K562 (cell line): ENCODE measurements at regions not wholly inside any gene's neighbourhood (a gene's known extent, or its start where the extent isn't known, plus 50 kb on each side); places are given as distances from the start of the nearest gene placed in this dataset.

Experiments
- ATAC-seq: fragments of 200-7000 bp; cut with Tn5 transposase; 3 replicates; pipeline ENCODE4 v1.9.1; 2020; ENCODE audit warnings: moderate library complexity
- BruUV-seq: library from RNA; stranded (reverse); fragments of 400-500 nt; replicated peaks from 2 replicates; lab custom pipeline; 2021; lab: Mats Ljungman, UMichigan
- CTCF ChIA-PET: fragments of 300-600 bp; formaldehyde crosslinking; extraction: SDS; loops from one replicate; lab custom pipeline; 2021; ENCODE audit warnings: low intra/inter-chr PET ratio; lab: Yijun Ruan, JAX
- POLR2A ChIA-PET: fragments of 300-600, 350-650 bp; sonication (Branson Sonifier 250); formaldehyde crosslinking; extraction: SDS; loops from one replicate; lab custom pipeline; 2021; ENCODE audit warnings: antibody characterized with exemption, inconsistent platforms; lab: Yijun Ruan, JAX
- DNase-seq, 4 experiments: peaks; one replicate each; pipeline versions ENCODE4 v3.0.0 to v3.0.0-alpha.2; 2011 to 2018; ENCODE audit warnings: low spot score in 3 of 4, mixed read lengths in 3 of 4; ENCODE audit errors: extremely low read depth in 1 of 4
- FAIRE-seq: peaks from 2 replicates; lab custom pipeline; 2011; peaks lifted over from hg19 to GRCh38; lab: Jason Lieb, UNC
- H2AFZ ChIP-seq: 2 replicates; pipeline ENCODE4 v1.6.0; 2011; ENCODE audit warnings: low read depth, low read length, control low read depth, inconsistent platforms
- H3K27ac ChIP-seq: fragments of 200-600 bp; 3 replicates; pipeline ENCODE4 v1.8.0; 2011; ENCODE audit warnings: low read depth, mild to moderate bottlenecking, control low read depth, inconsistent platforms, low read length, moderate library complexity, mixed read lengths; ENCODE audit errors: extremely low read depth
- H3K27me3 ChIP-seq, 2 experiments: fragments of 300-600 bp in 1 of 2; 2 replicates in 1 of 2; 3 replicates in 1 of 2; pipeline versions ENCODE4 v1.6.0 to v1.8.0; 2011; ENCODE audit warnings: inconsistent platforms in 2 of 2, low read length in 2 of 2, mild to moderate bottlenecking in 1 of 2, mixed read lengths in 1 of 2, moderate library complexity in 1 of 2; ENCODE audit not compliant: control insufficient read depth in 2 of 2, insufficient read depth in 2 of 2
- H3K36me3 ChIP-seq: fragments of 300-600 bp; 3 replicates; pipeline ENCODE4 v1.8.0; 2011; ENCODE audit warnings: mild to moderate bottlenecking, low read length, inconsistent platforms; ENCODE audit not compliant: control insufficient read depth, insufficient read depth
- H3K4me1 ChIP-seq, 2 experiments: fragments of 200-600 bp in 1 of 2; replicated peaks in 1 of 2; 2 replicates in 1 of 2; 3 replicates in 1 of 2; pipeline versions ENCODE4 v1.5.1 to v1.8.0; 2011; ENCODE audit warnings: inconsistent platforms in 2 of 2, low read length in 2 of 2, mild to moderate bottlenecking in 1 of 2, mixed read lengths in 1 of 2, moderate library complexity in 1 of 2; ENCODE audit not compliant: control insufficient read depth in 2 of 2, insufficient read depth in 2 of 2
- H3K4me2 ChIP-seq: 2 replicates; pipeline ENCODE4 v1.6.1; 2011; ENCODE audit warnings: low read length, control low read depth, inconsistent platforms, mixed read lengths; ENCODE audit not compliant: insufficient read depth
- H3K4me3 ChIP-seq: fragments of 200-600 bp; sonication (generic), shearing (Covaris generic); 2 replicates; pipeline ENCODE4 v1.5.1; 2016; ENCODE audit warnings: control low read depth, inconsistent platforms
- H3K79me2 ChIP-seq: fragments of 200-600 bp; 3 replicates; pipeline ENCODE4 v1.8.0; 2011; ENCODE audit warnings: low read length, inconsistent platforms; ENCODE audit not compliant: control insufficient read depth, insufficient read depth
- H3K9ac ChIP-seq, 2 experiments: 2 replicates each; pipeline versions ENCODE4 v1.6.0 to v1.6.1; 2011; ENCODE audit warnings: low read depth in 2 of 2, low read length in 2 of 2, control low read depth in 1 of 2, inconsistent platforms in 1 of 2, mild to moderate bottlenecking in 1 of 2, mixed read lengths in 1 of 2; ENCODE audit not compliant: insufficient read depth in 1 of 2
- H3K9me1 ChIP-seq: one replicate; pipeline ENCODE4 v1.6.0; 2011; ENCODE audit warnings: inconsistent platforms, mild to moderate bottlenecking, low read length, moderate library complexity; ENCODE audit not compliant: control insufficient read depth, insufficient read depth
- H3K9me3 ChIP-seq: replicated peaks from 2 replicates; pipeline ENCODE4 v1.5.1; 2011; ENCODE audit warnings: low read depth, low read length, inconsistent platforms; ENCODE audit not compliant: control insufficient read depth, insufficient read depth
- H4K20me1 ChIP-seq: replicated peaks from 2 replicates; pipeline ENCODE4 v1.6.1; 2011; ENCODE audit warnings: low read length, inconsistent platforms, mixed read lengths; ENCODE audit not compliant: control insufficient read depth, insufficient read depth
- EP400 ChIP-seq: fragments of 450-650 bp; IDR thresholded peaks from 2 replicates; pipeline ENCODE4 v1.6.1; 2017; ENCODE audit warnings: antibody characterized with exemption, mild to moderate bottlenecking, moderate library complexity
- HNRNPLL ChIP-seq: fragments of 200-400 bp; formaldehyde crosslinking; IDR thresholded peaks from 2 replicates; pipeline ENCODE4 v1.6.1; 2017; ENCODE audit warnings: low read length, low read depth, mild to moderate bottlenecking; ENCODE audit not compliant: poor library complexity, severe bottlenecking
- KLF13 ChIP-seq: fragments of 450-650 bp; IDR thresholded peaks from 2 replicates; pipeline ENCODE4 v1.6.1; 2016; ENCODE audit warnings: missing genetic modification characterization, low read depth, mild to moderate bottlenecking, missing compliant biosample characterization, moderate library complexity, borderline replicate concordance
- PTRF ChIP-seq: fragments of 450-650 bp; IDR thresholded peaks from 2 replicates; pipeline ENCODE4 v1.6.1; 2016; ENCODE audit warnings: mild to moderate bottlenecking, missing genetic modification characterization, missing compliant biosample characterization
- ZNF146 ChIP-seq: IDR thresholded peaks from one replicate; pipeline ENCODE4 v1.6.1; 2018; ENCODE audit warnings: missing compliant biosample characterization; ENCODE audit not compliant: unreplicated experiment
- ZNF77 ChIP-seq: fragments of 250-450 bp; sonication (Bioruptor Pico); IDR thresholded peaks from 2 replicates; pipeline ENCODE4 v1.5.0; 2020
- WGBS: fragments of 100-300 bp; shearing (Covaris generic); methylation state at CpG from one replicate; pipeline ENCODE4 v1.1.6; 2016; ENCODE audit warnings: low coverage, mixed read lengths; ENCODE audit not compliant: insufficient coverage; ENCODE audit errors: missing lambda C conversion rate; 5-methylcytosine and 5-hydroxymethylcytosine counted together
- in situ Hi-C: fragments of 300-500 bp; cut with MboI; formaldehyde crosslinking; loops from 4 replicates; pipeline ENCODE4 v1.15.0; 2018; ENCODE audit warnings: inconsistent platforms, mixed read lengths
- intact Hi-C: fragments of 100-400 bp; cut with micrococcal nuclease; formaldehyde crosslinking; loops from 2 replicates; pipeline ENCODE4 v1.14.2; 2022
- TF ChIP-seq, protein P1 (sequence below): fragments of 450-650 bp; formaldehyde crosslinking; IDR thresholded peaks from 2 replicates; pipeline ENCODE4 v1.4.0; 2020; ENCODE audit warnings: mild to moderate bottlenecking, mixed read lengths

DNA sequence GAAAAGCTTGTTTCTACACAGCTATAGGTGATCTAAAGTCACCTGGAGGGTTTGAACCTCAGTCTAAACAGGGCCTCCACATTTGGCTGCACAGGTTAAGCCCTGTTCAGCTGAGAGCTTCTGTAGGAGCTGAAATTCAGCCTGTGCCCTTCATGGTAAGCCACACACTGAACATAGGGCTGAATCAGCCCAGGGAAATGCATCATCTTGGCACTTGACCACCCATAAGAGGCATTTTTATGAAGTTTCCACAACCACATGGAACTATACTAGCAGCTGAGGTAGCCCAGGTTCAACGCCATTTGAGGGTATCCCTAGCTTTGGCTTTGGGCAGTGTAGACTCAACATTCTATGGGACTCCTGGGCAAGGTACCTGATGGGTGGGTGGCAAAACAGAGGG is 126.8 kb downstream of the FAM174B start:
- Histone ChIP-seq H3K4me1 (no peaks in the 10 kb centered on the region), H3K36me3 (no peaks in the 10 kb centered on the region), H3K9ac (no peak overlapping the region), H3K4me2 (no peak overlapping the region), H3K4me3 (no peak overlapping the region), H2AFZ (no peak overlapping the region), H3K27me3 (no peaks in the 10 kb centered on the region; a peak in 1 of 5 replicates), H3K79me2 (no peaks in the 10 kb centered on the region)
- POLR2A ChIA-PET: no interaction called here
- no peak for ATAC-seq
- no peak for TF ChIP-seq HNRNPLL
- no peak for TF ChIP-seq EP400
- TF ChIP-seq PTRF (tag): no peak
- TF ChIP-seq ZNF146 (CRISPR knock-in tag): no peak
- TF ChIP-seq KLF13 (tag): no peak
- no peak for TF ChIP-seq ZNF77 (CRISPR knock-in tag)
- TF ChIP-seq, protein P1, sequence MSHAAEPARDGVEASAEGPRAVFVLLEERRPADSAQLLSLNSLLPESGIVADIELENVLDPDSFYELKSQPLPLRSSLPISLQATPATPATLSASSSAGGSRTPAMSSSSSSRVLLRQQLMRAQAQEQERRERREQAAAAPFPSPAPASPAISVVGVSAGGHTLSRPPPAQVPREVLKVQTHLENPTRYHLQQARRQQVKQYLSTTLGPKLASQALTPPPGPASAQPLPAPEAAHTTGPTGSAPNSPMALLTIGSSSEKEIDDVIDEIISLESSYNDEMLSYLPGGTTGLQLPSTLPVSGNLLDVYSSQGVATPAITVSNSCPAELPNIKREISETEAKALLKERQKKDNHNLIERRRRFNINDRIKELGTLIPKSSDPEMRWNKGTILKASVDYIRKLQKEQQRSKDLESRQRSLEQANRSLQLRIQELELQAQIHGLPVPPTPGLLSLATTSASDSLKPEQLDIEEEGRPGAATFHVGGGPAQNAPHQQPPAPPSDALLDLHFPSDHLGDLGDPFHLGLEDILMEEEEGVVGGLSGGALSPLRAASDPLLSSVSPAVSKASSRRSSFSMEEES: no peak
- TF ChIP-seq, all 486 proteins: peak for 0
- Histone ChIP-seq H3K9me1 (no peaks in the 10 kb centered on the region), H3K27ac (no peak overlapping the region), H3K9me3 (no peaks in the 10 kb centered on the region), H4K20me1 (no peaks in the 10 kb centered on the region)
- 0% methylated on average over 1 of the region's 1 CpG for WGBS
- no TSS peak for BruUV-seq
- intact Hi-C loops: loop anchor here (10.0 kb wide), 1 partner anchor 434 kb away; no protein-coding TSS in a partner anchor
- DNase-seq: no peak
- CTCF ChIA-PET: no interaction called here
- no peak for FAIRE-seq
- in situ Hi-C loops: no loop called here
